ENCODE measurements at regions not wholly inside any gene's neighbourhood (a gene's known extent, or its start where the extent isn't known, plus 50 kb on each side); places are given as distances from the start of the nearest gene placed in this dataset.

DNA sequence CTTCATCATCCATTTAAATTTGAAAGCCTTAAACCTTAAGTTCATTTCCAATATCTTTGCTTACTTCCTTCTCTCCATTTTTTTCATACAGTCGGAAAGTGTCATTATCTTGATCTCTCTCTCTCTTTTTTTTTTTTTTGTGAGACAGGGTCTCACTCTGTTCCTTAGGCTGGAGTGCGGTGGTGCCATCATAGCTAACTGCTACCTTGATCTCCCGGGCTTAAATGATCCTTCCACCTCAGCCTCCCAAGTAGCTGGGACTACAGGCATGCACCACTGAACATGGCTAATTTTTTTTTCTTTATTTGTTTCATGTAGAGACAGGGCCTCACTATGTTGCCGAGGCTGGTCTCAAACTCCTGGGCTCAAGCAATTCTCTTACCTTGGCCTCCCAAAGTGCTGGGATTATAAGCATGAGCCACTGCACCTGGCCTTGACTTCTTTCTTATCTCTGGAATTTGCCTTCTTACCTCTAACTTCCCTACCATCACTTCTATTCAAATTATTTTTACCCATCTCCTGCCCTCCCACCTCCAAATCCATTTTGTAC lies 222.2 kb downstream of the MYCN start:
- Mint-ChIP-seq H3K4me1 (ENCODE audit: unreplicated experiment) (peaks cover 13% of the 10 kb centered on the region), H3K36me3 (ENCODE audit: low read depth, unreplicated experiment) (no peaks in the 10 kb centered on the region), H3K4me3 (ENCODE audit: unreplicated experiment) (no peak overlapping the region), H3K27me3 (ENCODE audit: unreplicated experiment) (no peaks in the 10 kb centered on the region), H3K27ac (ENCODE audit: unreplicated experiment) (no peak overlapping the region), H3K9me3 (ENCODE audit: unreplicated experiment) (no peaks in the 10 kb centered on the region)
- no peak for DNase-seq (ENCODE audit: low spot score)
- TF ChIP-seq, protein P1, sequence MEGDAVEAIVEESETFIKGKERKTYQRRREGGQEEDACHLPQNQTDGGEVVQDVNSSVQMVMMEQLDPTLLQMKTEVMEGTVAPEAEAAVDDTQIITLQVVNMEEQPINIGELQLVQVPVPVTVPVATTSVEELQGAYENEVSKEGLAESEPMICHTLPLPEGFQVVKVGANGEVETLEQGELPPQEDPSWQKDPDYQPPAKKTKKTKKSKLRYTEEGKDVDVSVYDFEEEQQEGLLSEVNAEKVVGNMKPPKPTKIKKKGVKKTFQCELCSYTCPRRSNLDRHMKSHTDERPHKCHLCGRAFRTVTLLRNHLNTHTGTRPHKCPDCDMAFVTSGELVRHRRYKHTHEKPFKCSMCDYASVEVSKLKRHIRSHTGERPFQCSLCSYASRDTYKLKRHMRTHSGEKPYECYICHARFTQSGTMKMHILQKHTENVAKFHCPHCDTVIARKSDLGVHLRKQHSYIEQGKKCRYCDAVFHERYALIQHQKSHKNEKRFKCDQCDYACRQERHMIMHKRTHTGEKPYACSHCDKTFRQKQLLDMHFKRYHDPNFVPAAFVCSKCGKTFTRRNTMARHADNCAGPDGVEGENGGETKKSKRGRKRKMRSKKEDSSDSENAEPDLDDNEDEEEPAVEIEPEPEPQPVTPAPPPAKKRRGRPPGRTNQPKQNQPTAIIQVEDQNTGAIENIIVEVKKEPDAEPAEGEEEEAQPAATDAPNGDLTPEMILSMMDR (IDR thresholded peaks at IDR 0.05; ENCODE audit: unreplicated experiment) = no peak

DNA sequence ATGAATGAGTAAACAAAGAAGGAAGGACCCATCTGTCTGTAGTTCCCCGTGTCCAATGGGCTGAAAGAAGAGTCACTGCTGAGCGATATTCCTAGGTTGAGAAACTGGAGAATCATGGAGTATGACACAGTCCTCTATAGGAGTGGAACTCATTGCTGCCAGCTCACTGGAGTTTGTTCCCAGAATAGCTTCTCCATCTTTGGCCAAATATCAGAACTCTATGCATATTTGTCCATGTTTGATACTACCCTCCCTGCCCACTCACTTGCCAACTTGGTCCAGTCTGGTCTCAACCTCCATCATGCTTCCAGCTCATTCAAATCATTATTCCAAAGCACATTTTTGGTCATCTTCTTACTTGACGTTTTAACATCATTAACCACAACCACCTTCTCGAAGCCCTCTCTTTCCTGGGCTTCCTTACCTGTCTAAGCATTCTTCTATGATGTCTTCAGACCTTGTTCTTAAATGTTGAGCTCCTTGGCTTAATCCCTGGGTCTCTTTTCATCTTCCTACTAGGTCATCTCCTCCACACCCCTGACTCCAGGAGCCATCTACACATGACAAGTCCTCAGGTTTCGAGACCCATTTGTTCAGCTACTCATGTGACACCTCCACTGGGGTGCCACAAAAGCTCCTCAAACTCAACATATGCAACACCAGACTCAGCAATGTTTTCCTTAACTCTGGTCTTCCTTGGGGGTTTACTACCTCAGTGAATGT lies 221.6 kb downstream of the MYCN start:
- TF ChIP-seq, protein P1 (IDR thresholded peaks at IDR 0.05; ENCODE audit: unreplicated experiment) = no peak
- Mint-ChIP-seq H3K36me3 (ENCODE audit: low read depth, unreplicated experiment) (no peaks in the 10 kb centered on the region), H3K4me1 (ENCODE audit: unreplicated experiment) (peaks cover 12% of the 10 kb centered on the region), H3K27me3 (ENCODE audit: unreplicated experiment) (no peaks in the 10 kb centered on the region), H3K27ac (ENCODE audit: unreplicated experiment) (no peak overlapping the region), H3K9me3 (ENCODE audit: unreplicated experiment) (no peaks in the 10 kb centered on the region), H3K4me3 (ENCODE audit: unreplicated experiment) (no peak overlapping the region)
- no peak for DNase-seq (ENCODE audit: low spot score)

DNA sequence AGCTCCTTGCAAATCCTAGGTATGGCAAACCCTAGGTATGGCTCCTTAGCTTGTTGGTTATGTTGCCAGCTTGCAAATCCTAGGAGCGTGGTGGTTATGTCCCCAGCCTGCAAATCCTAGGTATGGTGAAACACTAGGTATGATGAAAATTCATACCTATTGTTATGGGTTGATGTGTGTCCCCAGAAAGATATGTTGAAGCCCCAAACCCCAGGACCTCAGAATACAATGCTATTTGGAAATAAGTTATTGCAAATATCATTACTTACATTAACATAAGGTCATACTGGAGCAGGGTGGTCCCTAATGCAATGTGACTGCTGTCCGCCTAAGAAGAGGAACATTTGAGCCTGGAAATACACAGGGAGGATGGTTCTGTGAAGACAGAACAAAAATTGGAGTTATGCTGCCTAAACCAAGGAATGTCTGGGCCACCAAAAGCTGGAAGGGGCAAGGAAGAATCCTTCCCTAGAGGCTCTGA lies 220.8 kb downstream of the MYCN start:
- Mint-ChIP-seq H3K27me3 (ENCODE audit: unreplicated experiment) (no peaks in the 10 kb centered on the region), H3K27ac (ENCODE audit: unreplicated experiment) (no peak overlapping the region), H3K9me3 (ENCODE audit: unreplicated experiment) (no peaks in the 10 kb centered on the region), H3K36me3 (ENCODE audit: low read depth, unreplicated experiment) (no peaks in the 10 kb centered on the region), H3K4me1 (ENCODE audit: unreplicated experiment) (peaks cover 7% of the 10 kb centered on the region), H3K4me3 (ENCODE audit: unreplicated experiment) (no peak overlapping the region)
- TF ChIP-seq, protein P1 (IDR thresholded peaks at IDR 0.05; ENCODE audit: unreplicated experiment) = no peak
- no peak for DNase-seq (ENCODE audit: low spot score)

DNA sequence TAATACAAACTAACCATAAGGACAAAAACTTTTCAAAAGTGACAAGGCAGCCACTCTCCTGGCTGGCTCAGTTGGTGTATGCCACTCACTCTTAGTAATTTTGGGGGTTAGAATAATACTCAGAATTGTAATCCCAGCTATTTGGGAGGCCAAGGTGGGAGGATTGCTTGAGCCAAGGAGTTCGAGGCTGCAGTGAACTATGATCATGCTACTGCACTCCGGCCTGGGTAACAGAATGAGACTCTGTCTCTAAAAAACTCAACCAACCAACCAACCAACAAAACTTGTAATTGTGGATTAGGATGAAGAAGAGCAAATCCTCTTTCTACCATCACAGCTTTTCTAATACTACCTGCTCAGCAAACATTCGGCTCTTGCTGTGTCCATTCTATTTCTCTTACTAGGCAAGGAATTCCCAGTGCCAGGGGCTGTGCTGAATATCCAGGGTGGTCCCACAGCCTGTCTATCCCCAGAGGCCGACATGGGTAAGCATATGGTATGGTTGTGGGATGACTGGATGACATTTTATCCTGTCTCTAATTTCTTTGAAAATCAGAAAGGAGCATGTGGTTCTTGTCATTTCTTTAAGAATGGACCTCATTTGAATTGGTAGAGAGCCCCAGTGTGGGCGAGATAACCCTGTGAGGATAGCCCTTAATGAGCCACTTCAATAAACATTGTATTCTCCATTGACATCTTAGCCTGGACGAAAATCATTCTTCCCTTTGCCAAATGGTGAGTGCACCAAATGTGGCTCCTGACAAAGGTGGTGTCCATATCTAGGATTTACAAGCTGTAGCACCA lies 220.1 kb downstream of the MYCN start:
- H3K36me3 Mint-ChIP-seq (ENCODE audit: low read depth, unreplicated experiment) = no peaks in the 10 kb centered on the region
- TF ChIP-seq, protein P1 (IDR thresholded peaks at IDR 0.05; ENCODE audit: unreplicated experiment) = no peak
- DNase-seq (ENCODE audit: low spot score) = no peak
- H3K9me3 Mint-ChIP-seq (ENCODE audit: unreplicated experiment) = no peaks in the 10 kb centered on the region
- H3K27ac Mint-ChIP-seq (ENCODE audit: unreplicated experiment) = no peak overlapping the region
- no peaks in the 10 kb centered on the region for H3K27me3 Mint-ChIP-seq (ENCODE audit: unreplicated experiment)
- H3K4me3 Mint-ChIP-seq (ENCODE audit: unreplicated experiment) = no peak overlapping the region
- H3K4me1 Mint-ChIP-seq (ENCODE audit: unreplicated experiment) = peaks cover 8% of the 10 kb centered on the region

Data from endothelial cell (in vitro differentiated cells).